GM19099 (cell line): ENCODE measurements at regions not wholly inside any gene's neighbourhood (a gene's known extent, or its start where the extent isn't known, plus 50 kb on each side); places are given as distances from the start of the nearest gene placed in this dataset.

Experiments
- POLR2A ChIP-seq: IDR thresholded peaks from 3 replicates; pipeline ENCODE4 v1.6.1; 2011; ENCODE audit warnings: low read depth; ENCODE audit not compliant: insufficient read length; ENCODE audit errors: extremely low read depth

GRCh38 chr12:131437706-131438492 is 273.0 kb upstream of the SFSWAP start:
- no peak for TF ChIP-seq POLR2A

- TF ChIP-seq POLR2A, result no peak
These were observed 272.0 kb upstream of the SFSWAP start for GRCh38 chr12:131438881-131439280.

DNA sequence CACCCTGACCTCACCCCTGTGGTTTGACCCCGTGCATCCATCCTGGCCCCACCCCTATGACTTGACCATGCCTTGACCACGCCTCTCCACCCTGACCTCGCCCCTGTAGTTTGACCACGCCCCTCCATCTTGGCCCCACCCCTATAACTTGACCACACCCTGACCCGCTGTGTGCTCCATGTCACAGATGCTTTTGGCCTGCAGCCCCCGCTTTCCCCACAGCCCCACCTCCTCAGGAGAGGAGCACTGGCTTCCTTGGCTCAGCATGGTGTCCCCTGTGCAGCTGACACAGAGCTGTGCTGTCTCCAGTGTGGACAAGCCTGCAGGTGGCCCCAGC is 269.9 kb upstream of the SFSWAP start:
- TF ChIP-seq POLR2A, result no peak

- TF ChIP-seq POLR2A, result no peak
These were observed 269.1 kb upstream of the SFSWAP start for GRCh38 chr12:131441638-131442336.

DNA sequence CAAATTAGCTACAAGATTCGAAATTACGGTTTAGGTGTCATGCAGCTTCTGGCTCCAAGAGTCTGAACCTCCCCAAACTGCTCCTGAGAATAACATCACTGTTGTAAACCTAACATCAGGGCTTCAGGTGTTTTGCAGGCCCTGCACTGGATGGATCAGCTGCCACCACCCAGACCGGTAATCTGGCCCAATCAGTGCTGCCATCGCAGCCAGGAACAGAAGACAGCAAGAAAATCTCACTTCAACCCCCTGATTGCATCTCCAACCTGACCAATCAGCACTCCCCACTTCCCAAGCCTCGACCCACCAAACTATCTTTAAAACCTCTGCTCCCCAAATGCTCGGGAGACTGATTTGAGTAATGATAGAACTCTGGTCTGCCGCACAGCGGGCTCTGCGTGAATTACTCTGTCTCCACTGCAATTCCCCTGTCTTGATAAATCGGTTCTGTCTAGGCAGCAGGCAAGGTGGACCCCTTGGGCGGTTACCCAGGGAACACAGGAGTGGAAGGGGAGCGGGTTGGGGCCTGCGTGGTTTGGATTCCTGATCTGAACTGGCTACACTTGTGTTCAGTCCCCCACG is 268.5 kb upstream of the SFSWAP start:
- no peak for TF ChIP-seq POLR2A

DNA sequence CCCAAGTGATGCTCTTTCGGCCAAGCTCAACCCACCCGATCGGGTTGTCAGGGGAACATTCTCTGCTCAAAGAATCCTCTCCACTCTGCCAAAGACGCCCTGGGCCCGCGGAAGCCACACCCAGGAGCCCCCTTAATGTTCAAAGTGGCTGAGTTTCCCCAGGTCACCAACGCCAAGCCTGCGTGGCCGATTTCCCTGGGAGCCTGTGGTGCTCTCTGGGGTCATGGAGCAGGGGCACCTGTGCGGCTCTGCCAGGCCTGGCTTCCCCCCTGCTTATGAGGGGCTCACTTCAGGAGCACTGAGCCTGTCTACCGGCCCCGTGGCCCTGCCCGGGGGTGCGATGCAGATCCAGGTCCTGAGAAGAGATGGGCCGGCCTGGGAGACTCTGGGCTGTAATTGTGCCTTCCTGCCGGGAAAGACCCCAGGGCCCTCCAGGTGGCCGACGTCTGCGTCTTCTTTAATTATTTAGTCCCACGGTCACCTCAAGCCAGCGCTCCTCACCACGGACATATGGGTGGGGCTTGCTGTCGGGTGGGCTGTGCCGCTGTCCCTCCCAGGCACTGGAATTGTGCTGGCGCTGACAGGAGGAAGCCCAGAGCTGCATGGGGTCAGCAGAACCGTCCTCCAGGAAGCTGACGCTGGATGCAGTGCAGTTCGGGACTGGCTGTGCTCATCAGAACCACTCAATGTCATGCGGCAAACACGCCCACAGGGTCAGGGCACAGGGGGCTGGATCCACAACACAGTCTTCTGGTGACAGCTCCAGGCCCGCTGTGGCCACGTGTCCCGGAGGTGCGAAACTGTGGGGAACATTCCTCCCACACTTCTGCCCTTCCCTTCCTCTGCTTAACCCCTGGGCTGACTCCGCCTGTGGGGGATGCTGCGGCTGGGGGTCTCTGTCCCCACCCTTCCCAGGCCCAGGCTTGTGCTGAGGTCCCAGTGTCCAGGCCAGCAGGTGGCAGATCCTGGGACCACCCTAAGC is 267.6 kb upstream of the SFSWAP start:
- TF ChIP-seq POLR2A, result no peak

DNA sequence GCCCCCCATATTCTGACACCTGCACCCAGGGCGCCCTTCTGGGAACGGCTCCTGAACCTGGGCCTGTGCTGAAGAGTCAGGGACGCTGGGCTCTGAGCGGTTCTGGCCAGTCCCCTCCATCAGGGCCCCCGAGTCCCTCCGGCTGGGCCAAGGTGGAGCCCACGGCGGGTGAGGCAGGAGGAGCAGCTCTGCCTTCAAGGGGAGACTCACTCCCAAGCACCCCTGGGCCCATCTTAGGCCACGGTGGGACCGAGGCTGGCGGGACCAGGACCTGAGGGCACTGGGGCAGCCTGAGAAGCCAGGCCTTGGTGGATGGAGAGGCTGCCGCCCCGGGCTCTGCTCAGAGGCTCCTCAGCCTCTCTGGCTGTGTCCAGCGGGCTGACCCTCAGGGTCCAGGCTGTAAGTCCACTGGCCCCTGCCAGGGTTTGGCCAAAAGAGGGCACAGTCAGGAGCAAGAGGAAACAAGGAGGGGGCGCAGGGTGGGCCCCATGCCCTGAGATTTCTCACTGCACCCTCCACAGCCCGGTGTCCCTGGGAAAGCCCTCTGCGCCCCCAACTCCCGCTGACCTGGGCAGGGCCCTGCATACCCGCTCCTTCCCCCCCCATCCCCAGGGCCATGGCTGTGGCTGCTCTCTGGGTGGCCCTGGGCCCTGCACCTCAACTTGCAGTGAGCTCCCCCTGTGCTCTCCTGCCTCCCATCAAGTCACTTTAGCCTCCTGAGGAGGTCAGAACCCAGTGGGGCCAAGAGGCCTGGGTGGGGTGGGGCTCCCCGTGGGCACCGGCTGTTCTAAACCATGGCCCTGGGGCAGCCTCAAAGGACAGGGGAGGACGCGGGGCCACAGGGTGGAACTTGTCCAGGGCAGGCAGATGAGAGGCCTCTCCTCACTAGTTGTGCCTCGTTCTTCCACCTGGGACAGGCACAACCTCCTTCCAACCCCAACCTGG is 266.4 kb upstream of the SFSWAP start:
- no peak for TF ChIP-seq POLR2A

- TF ChIP-seq POLR2A, result no peak
These were observed 265.6 kb upstream of the SFSWAP start for GRCh38 chr12:131445184-131445774.

DNA sequence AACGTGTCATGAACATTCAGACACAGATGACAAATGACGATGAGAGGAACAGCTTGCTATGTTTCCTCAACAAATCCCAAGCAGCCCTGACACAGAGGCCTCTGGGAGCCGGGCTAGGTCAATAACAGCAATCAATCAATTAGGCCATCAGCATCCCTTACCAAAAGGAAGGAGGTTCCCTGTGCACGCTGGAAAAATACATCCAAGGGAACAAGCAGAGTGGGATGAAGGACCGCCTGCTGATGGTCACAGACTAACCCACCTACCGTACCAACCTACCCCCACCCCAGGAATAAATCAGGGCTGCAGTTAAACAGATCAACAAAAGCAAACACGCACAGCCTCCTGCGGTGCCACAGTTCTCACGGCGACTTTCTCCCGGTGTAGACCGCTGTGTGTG is 265.1 kb upstream of the SFSWAP start:
- no peak for TF ChIP-seq POLR2A

DNA sequence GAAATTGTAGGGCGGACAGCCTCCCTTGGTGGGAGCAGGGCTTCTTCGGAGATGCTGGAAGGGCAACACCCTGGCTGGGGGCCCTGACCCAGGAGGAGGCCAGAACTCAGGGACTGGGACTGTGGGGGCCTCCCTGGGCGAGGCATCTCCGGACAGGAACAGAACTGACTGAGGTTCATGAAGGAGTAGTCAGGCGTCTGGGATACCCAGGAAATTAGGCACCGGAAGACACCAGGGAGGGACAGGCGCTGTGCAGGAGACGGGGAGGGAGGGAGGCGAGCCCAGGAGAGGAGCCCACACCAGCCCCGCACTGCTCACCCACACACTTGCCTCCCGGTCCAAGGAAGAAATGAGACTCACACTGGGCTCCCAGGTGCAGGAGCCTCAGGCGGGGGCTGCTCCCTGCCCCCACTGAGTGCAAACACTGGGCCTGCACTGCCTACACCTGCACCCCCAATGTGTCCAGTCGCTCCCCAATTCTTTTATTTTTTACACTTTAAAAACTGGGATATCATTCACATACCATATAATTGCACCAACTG is 262.6 kb upstream of the SFSWAP start:
- TF ChIP-seq POLR2A, result no peak

- no peak for TF ChIP-seq POLR2A
These were observed 261.9 kb upstream of the SFSWAP start for GRCh38 chr12:131449027-131449426.

DNA sequence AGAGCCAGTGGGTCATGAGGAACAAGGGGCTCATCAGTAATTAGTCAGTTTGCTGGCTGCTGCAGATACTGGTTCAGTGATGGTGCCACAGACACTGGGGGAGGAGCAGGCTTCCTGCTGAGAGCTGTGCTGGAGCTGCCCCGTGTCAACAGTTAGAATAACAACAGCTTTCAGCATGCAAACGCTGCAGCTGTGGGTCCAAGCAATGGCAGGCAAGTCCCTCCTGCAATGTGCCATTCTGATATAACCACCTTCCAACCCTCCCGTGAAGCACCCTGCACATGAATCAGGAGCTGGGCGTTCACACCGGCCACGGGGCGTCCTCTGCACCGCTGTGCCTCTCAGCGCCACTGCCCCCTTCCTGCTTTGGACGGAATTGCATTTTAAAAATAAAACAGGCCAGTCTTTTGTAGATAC is 258.4 kb upstream of the SFSWAP start:
- TF ChIP-seq POLR2A, result no peak
